Chondrocyte (in vitro differentiated cells): ENCODE measurements at regions not wholly inside any gene's neighbourhood (a gene's known extent, or its start where the extent isn't known, plus 50 kb on each side); places are given as distances from the start of the nearest gene placed in this dataset.
A peak's percentile ranks its signal among the peaks of the same experiment; 100 is the strongest.

ENCODE experiments used
- DNase-seq: peaks from one replicate; pipeline ENCODE4 v3.0.0; 2021; ENCODE audit warnings: mixed read lengths, low spot score
- H3K27ac Mint-ChIP-seq: one replicate; pipeline ENCODE4 v1.8.0; 2021; ENCODE audit warnings: mild to moderate bottlenecking, moderate library complexity, mixed read lengths; ENCODE audit not compliant: unreplicated experiment
- H3K27me3 Mint-ChIP-seq: 2 replicates; pipeline ENCODE4 v1.8.0; 2021; ENCODE audit warnings: low read depth, mixed read lengths
- H3K36me3 Mint-ChIP-seq: 2 replicates; pipeline ENCODE4 v1.8.0; 2021; ENCODE audit warnings: low read depth, mixed read lengths
- H3K4me1 Mint-ChIP-seq: 2 replicates; pipeline ENCODE4 v1.8.0; 2021; ENCODE audit warnings: low read depth, mild to moderate bottlenecking, mixed read lengths
- H3K4me3 Mint-ChIP-seq: one replicate; pipeline ENCODE4 v1.8.0; 2021; ENCODE audit warnings: mild to moderate bottlenecking, moderate library complexity, mixed read lengths; ENCODE audit not compliant: unreplicated experiment
- H3K9me3 Mint-ChIP-seq: 2 replicates; pipeline ENCODE4 v1.8.0; 2021; ENCODE audit warnings: low read depth, mixed read lengths
- TF ChIP-seq, protein P1 (sequence below): fragments of 200-600 bp; sonication (generic); IDR thresholded peaks from 2 replicates; pipeline ENCODE4 v1.5.0; 2021; ENCODE audit warnings: antibody characterized with exemption, mild to moderate bottlenecking, moderate library complexity

- TF ChIP-seq, protein P1, sequence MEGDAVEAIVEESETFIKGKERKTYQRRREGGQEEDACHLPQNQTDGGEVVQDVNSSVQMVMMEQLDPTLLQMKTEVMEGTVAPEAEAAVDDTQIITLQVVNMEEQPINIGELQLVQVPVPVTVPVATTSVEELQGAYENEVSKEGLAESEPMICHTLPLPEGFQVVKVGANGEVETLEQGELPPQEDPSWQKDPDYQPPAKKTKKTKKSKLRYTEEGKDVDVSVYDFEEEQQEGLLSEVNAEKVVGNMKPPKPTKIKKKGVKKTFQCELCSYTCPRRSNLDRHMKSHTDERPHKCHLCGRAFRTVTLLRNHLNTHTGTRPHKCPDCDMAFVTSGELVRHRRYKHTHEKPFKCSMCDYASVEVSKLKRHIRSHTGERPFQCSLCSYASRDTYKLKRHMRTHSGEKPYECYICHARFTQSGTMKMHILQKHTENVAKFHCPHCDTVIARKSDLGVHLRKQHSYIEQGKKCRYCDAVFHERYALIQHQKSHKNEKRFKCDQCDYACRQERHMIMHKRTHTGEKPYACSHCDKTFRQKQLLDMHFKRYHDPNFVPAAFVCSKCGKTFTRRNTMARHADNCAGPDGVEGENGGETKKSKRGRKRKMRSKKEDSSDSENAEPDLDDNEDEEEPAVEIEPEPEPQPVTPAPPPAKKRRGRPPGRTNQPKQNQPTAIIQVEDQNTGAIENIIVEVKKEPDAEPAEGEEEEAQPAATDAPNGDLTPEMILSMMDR, result no peak
- Mint-ChIP-seq H3K9me3 (peaks cover 4% of the 10 kb centered on the region), H3K36me3 (no peaks in the 10 kb centered on the region), H3K4me3 (no peak overlapping the region), H3K4me1 (no peaks in the 10 kb centered on the region), H3K27ac (no peak overlapping the region), H3K27me3 (no peaks in the 10 kb centered on the region)
- peak; percentile 29 for DNase-seq
These were observed 134.1 kb upstream of the PLSCR5 start for GRCh38 chr3:146739203-146739671.

GRCh38 chr3:146732325-146732724 is 127.2 kb upstream of the PLSCR5 start:
- peaks cover 3% of the 10 kb centered on the region for H3K36me3 Mint-ChIP-seq
- no peaks in the 10 kb centered on the region for H3K4me1 Mint-ChIP-seq
- H3K27ac Mint-ChIP-seq, result no peak overlapping the region
- peaks cover 19% of the 10 kb centered on the region for H3K9me3 Mint-ChIP-seq
- H3K27me3 Mint-ChIP-seq, result no peaks in the 10 kb centered on the region
- TF ChIP-seq, protein P1, result no peak
- no peak overlapping the region for H3K4me3 Mint-ChIP-seq
- DNase-seq, result no peak

- Mint-ChIP-seq H3K27ac (no peak overlapping the region), H3K9me3 (no peaks in the 10 kb centered on the region), H3K4me1 (no peaks in the 10 kb centered on the region), H3K36me3 (no peaks in the 10 kb centered on the region), H3K27me3 (no peaks in the 10 kb centered on the region), H3K4me3 (no peak overlapping the region)
- no peak for DNase-seq
- TF ChIP-seq, protein P1, result no peak
These were observed 110.0 kb upstream of the PLSCR5 start for GRCh38 chr3:146715170-146715569.

GRCh38 chr3:146712806-146713205 is 107.7 kb upstream of the PLSCR5 start:
- Mint-ChIP-seq H3K9me3 (no peaks in the 10 kb centered on the region), H3K4me1 (no peaks in the 10 kb centered on the region), H3K36me3 (no peaks in the 10 kb centered on the region), H3K4me3 (no peak overlapping the region), H3K27ac (no peak overlapping the region), H3K27me3 (no peaks in the 10 kb centered on the region)
- TF ChIP-seq, protein P1, result no peak
- no peak for DNase-seq

- Mint-ChIP-seq H3K27ac (no peak overlapping the region), H3K36me3 (no peaks in the 10 kb centered on the region), H3K4me1 (no peaks in the 10 kb centered on the region), H3K4me3 (no peak overlapping the region), H3K9me3 (no peaks in the 10 kb centered on the region), H3K27me3 (no peaks in the 10 kb centered on the region)
- TF ChIP-seq, protein P1, result no peak
- DNase-seq, result no peak
These were observed 104.8 kb upstream of the PLSCR5 start for GRCh38 chr3:146709969-146710368.
